ENCODE measurements at regions not wholly inside any gene's neighbourhood (a gene's known extent, or its start where the extent isn't known, plus 50 kb on each side); places are given as distances from the start of the nearest gene placed in this dataset.

- Histone ChIP-seq H3K4me2 (ENCODE audit: low read length) (no peak overlapping the region), H2AFZ (ENCODE audit: low read length) (no peak overlapping the region), H4K20me1 (ENCODE audit: insufficient read depth, low read length) (no peaks in the 10 kb centered on the region), H3K36me3 (ENCODE audit: insufficient read depth, low read length) (no peaks in the 10 kb centered on the region), H3K27ac (ENCODE audit: low read depth, low read length, poor library complexity, severe bottlenecking) (no peak overlapping the region), H3K79me2 (ENCODE audit: insufficient read depth, low read depth, low read length) (no peaks in the 10 kb centered on the region), H3K4me3 (ENCODE audit: low read depth, low read length, poor library complexity, severe bottlenecking) (no peak overlapping the region), H3K9me2 (ENCODE audit: insufficient read depth, low read length) (no peaks in the 10 kb centered on the region), H3K4me1 (ENCODE audit: insufficient read depth, low read length, poor library complexity, severe bottlenecking) (no peaks in the 10 kb centered on the region), H3K9me3 (ENCODE audit: low read length) (no peaks in the 10 kb centered on the region)
- intact Hi-C loops (cut with micrococcal nuclease; ENCODE audit: unreplicated experiment) = no loop called here
- POLR2A ChIA-PET = no interaction called here
- BruUV-seq (replicated peaks) = no TSS peak
- no peak for TF ChIP-seq CTCF (conservative IDR thresholded peaks at IDR 0.05; ENCODE audit: low read length)
- DNase-seq (ENCODE audit: low spot score) = no peak
- CTCF ChIA-PET (ENCODE audit: unreplicated experiment) = no interaction called here
Measured at GRCh38 chr4:38195911-38196310, 235.7 kb downstream of the PTTG2 start.

GRCh38 chr4:38202242-38202641 is 242.0 kb downstream of the PTTG2 start:
- Histone ChIP-seq H4K20me1 (ENCODE audit: insufficient read depth, low read length) (no peaks in the 10 kb centered on the region), H3K4me2 (ENCODE audit: low read length) (no peak overlapping the region), H3K4me3 (ENCODE audit: low read depth, low read length, poor library complexity, severe bottlenecking) (no peak overlapping the region), H3K79me2 (ENCODE audit: insufficient read depth, low read depth, low read length) (no peaks in the 10 kb centered on the region), H3K9me3 (ENCODE audit: low read length) (no peaks in the 10 kb centered on the region), H3K9me2 (ENCODE audit: insufficient read depth, low read length) (no peaks in the 10 kb centered on the region), H3K27ac (ENCODE audit: low read depth, low read length, poor library complexity, severe bottlenecking) (no peak overlapping the region), H2AFZ (ENCODE audit: low read length) (no peak overlapping the region), H3K36me3 (ENCODE audit: insufficient read depth, low read length) (no peaks in the 10 kb centered on the region), H3K4me1 (ENCODE audit: insufficient read depth, low read length, poor library complexity, severe bottlenecking) (no peaks in the 10 kb centered on the region)
- BruUV-seq (replicated peaks) = no TSS peak
- ChIA-PET POLR2A (interaction anchor here (0.9 kb wide), 1 partner anchor 11 kb away, joined by 4 read pairs; no protein-coding TSS in a partner anchor), CTCF (ENCODE audit: unreplicated experiment) (no interaction called here)
- no peak for DNase-seq (ENCODE audit: low spot score)
- intact Hi-C loops (cut with micrococcal nuclease; ENCODE audit: unreplicated experiment) = no loop called here
- TF ChIP-seq EZH2phosphoT487 (IDR thresholded peaks at IDR 0.05; ENCODE audit: borderline replicate concordance, low read depth, low read length) = no peak
- TF ChIP-seq CTCF (conservative IDR thresholded peaks at IDR 0.05; ENCODE audit: low read length) = no peak

GRCh38 chr4:38203609-38204008 is 243.4 kb downstream of the PTTG2 start:
- BruUV-seq (replicated peaks) = no TSS peak
- H3K9me3 ChIP-seq (ENCODE audit: low read length) = no peaks in the 10 kb centered on the region
- no peaks in the 10 kb centered on the region for H3K79me2 ChIP-seq (ENCODE audit: insufficient read depth, low read depth, low read length)
- no peaks in the 10 kb centered on the region for H3K4me1 ChIP-seq (ENCODE audit: insufficient read depth, low read length, poor library complexity, severe bottlenecking)
- H3K27ac ChIP-seq (ENCODE audit: low read depth, low read length, poor library complexity, severe bottlenecking) = no peak overlapping the region
- ChIA-PET POLR2A (no interaction called here), CTCF (ENCODE audit: unreplicated experiment) (no interaction called here)
- H3K36me3 ChIP-seq (ENCODE audit: insufficient read depth, low read length) = no peaks in the 10 kb centered on the region
- H3K9me2 ChIP-seq (ENCODE audit: insufficient read depth, low read length) = no peaks in the 10 kb centered on the region
- no peak overlapping the region for H2AFZ ChIP-seq (ENCODE audit: low read length)
- no peak overlapping the region for H3K4me2 ChIP-seq (ENCODE audit: low read length)
- no peaks in the 10 kb centered on the region for H4K20me1 ChIP-seq (ENCODE audit: insufficient read depth, low read length)
- TF ChIP-seq EZH2phosphoT487 (IDR thresholded peaks at IDR 0.05; ENCODE audit: borderline replicate concordance, low read depth, low read length) (no peak), CTCF (conservative IDR thresholded peaks at IDR 0.05; ENCODE audit: low read length) (no peak)
- intact Hi-C loops (cut with micrococcal nuclease; ENCODE audit: unreplicated experiment) = no loop called here
- no peak overlapping the region for H3K4me3 ChIP-seq (ENCODE audit: low read depth, low read length, poor library complexity, severe bottlenecking)
- no peak for DNase-seq (ENCODE audit: low spot score)

All from OCI-LY7 (cell line).